HUES48 (cell line): ENCODE measurements at regions not wholly inside any gene's neighbourhood (a gene's known extent, or its start where the extent isn't known, plus 50 kb on each side); places are given as distances from the start of the nearest gene placed in this dataset.

Experiments
- H3K27ac ChIP-seq: one replicate; pipeline ENCODE4 v1.7.0; 2013; ENCODE audit warnings: low read depth, low read length, inconsistent platforms
- H3K27me3 ChIP-seq: 2 replicates; pipeline ENCODE4 v1.6.1; 2013; ENCODE audit warnings: mild to moderate bottlenecking, low read length; ENCODE audit not compliant: control insufficient read depth, insufficient read depth
- H3K36me3 ChIP-seq: 2 replicates; pipeline ENCODE4 v1.6.1; 2013; ENCODE audit warnings: low read length; ENCODE audit not compliant: control insufficient read depth, insufficient read depth
- H3K4me1 ChIP-seq: 2 replicates; pipeline ENCODE4 v1.6.1; 2013; ENCODE audit warnings: mild to moderate bottlenecking, low read length; ENCODE audit not compliant: control insufficient read depth, insufficient read depth
- H3K4me3 ChIP-seq: 2 replicates; pipeline ENCODE4 v1.5.1; 2013; ENCODE audit warnings: mild to moderate bottlenecking, low read depth, low read length
- H3K9ac ChIP-seq: 2 replicates; pipeline ENCODE4 v1.6.1; 2013; ENCODE audit warnings: mild to moderate bottlenecking, low read depth, low read length, moderate library complexity
- H3K9me3 ChIP-seq: 2 replicates; pipeline ENCODE4 v1.6.1; 2013; ENCODE audit warnings: low read length; ENCODE audit not compliant: control insufficient read depth, insufficient read depth

DNA sequence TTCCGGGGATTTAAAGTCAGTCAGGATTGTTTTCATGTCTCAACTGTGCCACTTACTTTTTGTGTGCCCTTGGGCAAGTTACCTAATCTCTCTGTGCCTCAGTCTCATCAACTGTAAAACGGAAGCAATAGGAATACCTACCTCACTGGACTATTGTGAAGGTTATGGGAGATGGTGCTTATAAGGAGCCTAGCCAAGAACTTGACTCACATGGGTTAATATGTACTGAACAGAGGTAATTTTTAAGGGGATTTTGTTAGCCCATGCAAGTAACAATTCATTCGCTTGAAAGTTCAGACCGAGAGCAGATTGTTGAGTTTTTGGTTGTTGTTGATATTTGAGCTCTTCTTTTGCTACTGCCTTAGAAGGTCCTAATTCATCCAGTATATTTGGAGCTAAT, 202.9 kb downstream of the ZNF365 start:
- no peaks in the 10 kb centered on the region for H3K27me3 ChIP-seq
- H3K4me1 ChIP-seq, result no peaks in the 10 kb centered on the region
- H3K9me3 ChIP-seq, result no peaks in the 10 kb centered on the region
- no peaks in the 10 kb centered on the region for H3K36me3 ChIP-seq
- no peak overlapping the region for H3K27ac ChIP-seq
- no peak overlapping the region for H3K9ac ChIP-seq
- H3K4me3 ChIP-seq, result no peak overlapping the region

DNA sequence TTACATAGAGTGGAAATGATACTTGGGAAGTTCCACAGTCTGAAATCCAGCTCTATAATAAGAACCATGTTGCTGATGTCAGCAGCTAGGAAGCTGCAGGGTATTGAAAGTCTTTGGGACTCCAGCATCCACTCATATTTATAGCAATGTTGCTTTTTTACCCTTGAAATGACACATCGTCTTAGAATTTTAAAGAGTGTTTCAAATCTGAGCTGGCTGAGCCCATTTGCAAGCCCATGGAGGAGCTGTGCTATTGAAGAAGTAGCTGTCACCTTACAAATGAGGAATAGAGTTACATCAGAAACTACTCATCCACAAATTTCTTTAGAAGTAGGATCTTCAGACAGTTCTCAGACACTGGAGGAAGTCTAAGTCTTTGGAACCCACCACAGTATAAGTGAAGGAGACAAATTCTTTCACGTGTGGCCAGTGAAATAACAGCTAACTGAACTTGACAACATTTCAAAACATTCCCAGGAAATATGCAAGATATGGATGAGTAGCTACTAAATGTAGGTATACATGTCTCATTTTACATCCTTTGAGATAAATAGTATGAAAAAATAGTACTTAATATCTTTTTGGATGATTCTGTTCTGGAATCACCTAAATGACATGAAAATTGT, 203.6 kb downstream of the ZNF365 start:
- Histone ChIP-seq H3K9me3 (no peaks in the 10 kb centered on the region), H3K4me1 (no peaks in the 10 kb centered on the region), H3K27me3 (no peaks in the 10 kb centered on the region), H3K36me3 (no peaks in the 10 kb centered on the region), H3K9ac (no peak overlapping the region), H3K4me3 (no peak overlapping the region), H3K27ac (no peak overlapping the region)

- no peak overlapping the region for H3K9ac ChIP-seq
- no peaks in the 10 kb centered on the region for H3K36me3 ChIP-seq
- H3K27me3 ChIP-seq, result no peaks in the 10 kb centered on the region
- H3K4me3 ChIP-seq, result no peak overlapping the region
- no peak overlapping the region for H3K27ac ChIP-seq
- H3K4me1 ChIP-seq, result no peaks in the 10 kb centered on the region
- H3K9me3 ChIP-seq, result no peaks in the 10 kb centered on the region
These were observed 204.1 kb downstream of the ZNF365 start for GRCh38 chr10:62578301-62578700.

- Histone ChIP-seq H3K36me3 (no peaks in the 10 kb centered on the region), H3K4me1 (no peaks in the 10 kb centered on the region), H3K27me3 (no peaks in the 10 kb centered on the region), H3K4me3 (no peak overlapping the region), H3K9ac (no peak overlapping the region), H3K27ac (no peak overlapping the region), H3K9me3 (no peaks in the 10 kb centered on the region)
These were observed 204.7 kb downstream of the ZNF365 start for GRCh38 chr10:62578916-62579315.

DNA sequence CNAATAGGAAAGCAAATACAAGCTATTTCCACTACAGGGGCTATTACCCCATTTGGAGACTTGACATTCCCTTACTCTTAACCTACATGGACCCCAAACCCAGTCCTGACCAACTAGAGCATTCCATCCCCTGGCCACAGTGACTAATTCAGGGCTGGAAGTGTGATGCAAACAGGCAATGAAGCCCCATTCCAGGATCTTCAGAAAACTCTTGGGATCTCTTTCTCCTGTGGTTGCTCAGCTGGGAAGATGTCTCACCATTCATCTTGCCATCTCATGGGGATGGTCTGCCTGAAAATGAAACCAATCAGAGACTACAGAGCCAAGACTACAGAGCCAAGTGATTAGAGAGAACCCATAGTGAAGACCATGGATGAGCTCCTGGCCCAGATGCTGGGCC, 206.2 kb downstream of the ZNF365 start:
- Histone ChIP-seq H3K27me3 (no peaks in the 10 kb centered on the region), H3K27ac (no peak overlapping the region), H3K9me3 (no peaks in the 10 kb centered on the region), H3K4me1 (no peaks in the 10 kb centered on the region), H3K4me3 (no peak overlapping the region), H3K9ac (no peak overlapping the region), H3K36me3 (no peaks in the 10 kb centered on the region)

GRCh38 chr10:62581351-62581750, 207.2 kb downstream of the ZNF365 start:
- Histone ChIP-seq H3K4me1 (no peaks in the 10 kb centered on the region), H3K27ac (no peak overlapping the region), H3K9ac (no peak overlapping the region)

DNA sequence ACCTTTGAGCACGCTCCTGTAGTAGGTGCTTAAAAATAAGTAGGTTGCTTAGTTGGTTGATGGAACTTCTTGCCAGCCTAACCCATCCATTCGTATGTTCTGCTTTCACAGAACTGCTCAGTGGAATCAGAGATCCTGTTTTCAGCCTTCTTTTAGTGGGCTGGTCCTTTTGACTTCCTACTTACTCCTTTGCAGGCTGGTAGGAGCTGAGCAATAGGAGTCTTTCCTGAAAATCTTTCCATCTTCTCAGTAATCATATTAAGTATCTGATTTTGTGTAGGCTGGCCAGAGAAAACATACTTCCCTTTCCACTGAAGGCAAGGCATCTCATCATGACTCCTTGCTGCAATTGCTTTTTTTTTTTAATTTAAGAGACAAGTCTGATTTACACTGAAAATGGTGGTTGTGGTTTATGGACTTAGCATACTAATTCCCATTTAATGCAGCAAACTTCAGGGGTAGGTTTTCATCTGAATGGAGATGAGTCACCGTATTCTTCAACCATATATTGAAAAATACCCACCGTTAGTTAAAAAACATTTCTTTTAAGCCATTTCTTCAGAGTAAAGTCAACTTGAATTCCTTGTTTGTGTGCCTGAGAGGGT, 208.0 kb downstream of the ZNF365 start:
- H3K27ac ChIP-seq, result no peak overlapping the region
- no peaks in the 10 kb centered on the region for H3K9me3 ChIP-seq
- H3K4me3 ChIP-seq, result no peak overlapping the region
- no peak overlapping the region for H3K9ac ChIP-seq
- no peaks in the 10 kb centered on the region for H3K27me3 ChIP-seq
- no peaks in the 10 kb centered on the region for H3K4me1 ChIP-seq
- no peaks in the 10 kb centered on the region for H3K36me3 ChIP-seq

More at GRCh38 chr10:62581351-62581750, 207.2 kb downstream of the ZNF365 start:
- H3K36me3 ChIP-seq, result no peaks in the 10 kb centered on the region
- H3K9me3 ChIP-seq, result no peaks in the 10 kb centered on the region
- H3K27me3 ChIP-seq, result no peaks in the 10 kb centered on the region
- H3K4me3 ChIP-seq, result no peak overlapping the region

GRCh38 chr10:62582804-62583208, 208.6 kb downstream of the ZNF365 start:
- no peak overlapping the region for H3K27ac ChIP-seq
- no peak overlapping the region for H3K4me3 ChIP-seq
- H3K9ac ChIP-seq, result no peak overlapping the region
- H3K4me1 ChIP-seq, result no peaks in the 10 kb centered on the region
- no peaks in the 10 kb centered on the region for H3K9me3 ChIP-seq
- H3K27me3 ChIP-seq, result no peaks in the 10 kb centered on the region
- H3K36me3 ChIP-seq, result no peaks in the 10 kb centered on the region

GRCh38 chr10:62583876-62584615, 209.9 kb downstream of the ZNF365 start:
- H3K36me3 ChIP-seq, result no peaks in the 10 kb centered on the region
- no peaks in the 10 kb centered on the region for H3K27me3 ChIP-seq
- H3K4me1 ChIP-seq, result no peaks in the 10 kb centered on the region
- H3K9ac ChIP-seq, result no peak overlapping the region
- no peaks in the 10 kb centered on the region for H3K9me3 ChIP-seq
- H3K27ac ChIP-seq, result no peak overlapping the region
- H3K4me3 ChIP-seq, result no peak overlapping the region

- no peak overlapping the region for H3K4me3 ChIP-seq
- no peaks in the 10 kb centered on the region for H3K9me3 ChIP-seq
- no peaks in the 10 kb centered on the region for H3K4me1 ChIP-seq
- no peak overlapping the region for H3K27ac ChIP-seq
- no peak overlapping the region for H3K9ac ChIP-seq
- H3K27me3 ChIP-seq, result no peaks in the 10 kb centered on the region
- no peaks in the 10 kb centered on the region for H3K36me3 ChIP-seq
These were observed 210.6 kb downstream of the ZNF365 start for GRCh38 chr10:62584731-62585130.

DNA sequence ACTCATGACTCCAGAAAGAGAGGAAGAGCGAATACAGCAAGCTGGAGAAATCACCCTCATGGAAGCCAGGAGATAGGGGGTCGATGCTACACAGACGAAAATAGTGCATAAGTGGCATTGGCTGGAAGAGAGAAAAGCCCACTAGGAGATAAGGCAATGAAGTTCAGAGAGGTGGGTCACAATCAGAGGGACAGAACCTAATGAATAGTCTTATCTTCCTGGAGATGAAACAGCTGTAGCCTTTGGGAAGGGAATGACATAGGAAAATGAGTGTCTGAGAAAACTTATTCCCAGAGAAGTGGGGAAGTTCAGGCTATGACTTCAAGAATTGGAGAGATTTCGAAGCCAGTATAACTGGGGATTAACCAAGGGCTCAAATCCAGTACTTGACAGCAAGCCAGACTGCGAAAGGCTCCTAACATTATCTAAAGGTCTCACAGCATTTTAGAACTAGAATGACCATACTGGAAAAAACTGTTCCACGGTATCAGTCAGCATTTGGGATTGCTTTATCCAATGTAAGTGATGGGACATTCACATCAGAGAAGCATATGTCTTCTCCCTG, 211.1 kb downstream of the ZNF365 start:
- Histone ChIP-seq H3K27ac (no peak overlapping the region), H3K27me3 (no peaks in the 10 kb centered on the region), H3K4me1 (no peaks in the 10 kb centered on the region), H3K9me3 (no peaks in the 10 kb centered on the region), H3K36me3 (no peaks in the 10 kb centered on the region), H3K9ac (no peak overlapping the region), H3K4me3 (no peak overlapping the region)
